Spleen (tissue), 11 donors: ENCODE measurements at regions not wholly inside any gene's neighbourhood (a gene's known extent, or its start where the extent isn't known, plus 50 kb on each side); places are given as distances from the start of the nearest gene placed in this dataset.
A peak's percentile ranks its signal among the peaks of the same experiment; 100 is the strongest.

ENCODE experiments used
- DNase-seq: peaks from one replicate; pipeline ENCODE4 v3.0.0-alpha.2; 2020
- H3K27ac ChIP-seq, 8 donors: fragments of 200-600 bp; sonication (generic) in 7 of 8; 1 replicate in 4 of 8; 2 replicates in 4 of 8; pipeline versions ENCODE4 v1.5.0 to v1.8.0; 2016 to 2021; ENCODE audit warnings: inconsistent platforms in 4 of 8, mild to moderate bottlenecking in 4 of 8, moderate library complexity in 1 of 8
- H3K27me3 ChIP-seq, 7 donors: fragments of 200-600 bp; sonication (generic) in 6 of 7; replicated peaks in 1 of 7; 1 replicate in 4 of 7; 2 replicates in 3 of 7; pipeline versions ENCODE4 v1.5.0 to v1.8.0; 2016 to 2021; ENCODE audit warnings: inconsistent platforms in 3 of 7, mild to moderate bottlenecking in 1 of 7
- H3K36me3 ChIP-seq, 6 donors: fragments of 200-600 bp; sonication (generic) in 5 of 6; 1 replicate in 4 of 6; 2 replicates in 2 of 6; pipeline versions ENCODE4 v1.5.0 to v1.8.0; 2016 to 2021; ENCODE audit warnings: inconsistent platforms in 2 of 6
- H3K4me1 ChIP-seq, 6 donors: fragments of 200-600 bp; sonication (generic) in 5 of 6; 1 replicate in 3 of 6; 2 replicates in 3 of 6; pipeline versions ENCODE4 v1.5.0 to v1.8.0; 2016 to 2021; ENCODE audit warnings: inconsistent platforms in 3 of 6
- H3K4me3 ChIP-seq, 8 donors: fragments of 200-600 bp; sonication (generic) in 7 of 8; 1 replicate in 4 of 8; 2 replicates in 4 of 8; pipeline versions ENCODE4 v1.5.0 to v1.8.0; 2016 to 2021; ENCODE audit warnings: inconsistent platforms in 4 of 8, mild to moderate bottlenecking in 4 of 8, moderate library complexity in 2 of 8
- H3K9me3 ChIP-seq, 8 donors: fragments of 200-600 bp; sonication (generic) in 7 of 8; 1 replicate in 4 of 8; 2 replicates in 4 of 8; pipeline versions ENCODE4 v1.5.0 to v1.8.0; 2016 to 2021; ENCODE audit warnings: inconsistent platforms in 4 of 8
- CTCF ChIP-seq, 11 experiments: fragments of 200-600 bp in 7 of 11; fragments of 450-650 bp in 4 of 11; sonication (generic) in 4 of 11; IDR thresholded peaks in 8 of 11; conservative IDR thresholded peaks in 3 of 11; 1 replicate in 7 of 11; 2 replicates in 4 of 11; pipeline versions ENCODE4 v1.4.0 to v1.8.0; 2016 to 2021; ENCODE audit warnings: antibody characterized with exemption in 11 of 11, inconsistent platforms in 4 of 11, mild to moderate bottlenecking in 1 of 11
- POLR2A ChIP-seq, 3 donors: fragments of 450-650 bp; IDR thresholded peaks; one replicate each; pipeline ENCODE4 v1.5.1; 2017; ENCODE audit warnings: antibody characterized with exemption in 3 of 3, mild to moderate bottlenecking in 1 of 3
- POLR2AphosphoS5 ChIP-seq, 3 donors: sonication (generic); formaldehyde crosslinking; IDR thresholded peaks; one replicate each; pipeline ENCODE4 v1.5.1; 2017; ENCODE audit warnings: antibody characterized with exemption in 3 of 3
- WGBS, 5 donors: extraction: QIAGEN DNeasy Blood & Tissue Kit in 3 of 5; methylation state at CpG; one replicate each; pipeline versions ENCODE4 v1.1.5 to v1.1.7; 2013 to 2018; 5-methylcytosine and 5-hydroxymethylcytosine counted together
- intact Hi-C: fragments of 100-400 bp; cut with DNase I; formaldehyde crosslinking; loops from one replicate; pipeline ENCODE4 v1.15.0; 2023; ENCODE audit warnings: low total_unique reads
- donor health status: healthy with polysubstance abuse.
- donor health status: DM: no; HTN: no; CAD: no; lungs with moderate emphysema.
- donor health status: DM: no; HTN: no; CAD: no.
- donor health status: Bipolar disorder and iron deficiency.
- donor health status: healthy.
- donor health status: DM: no; HTN: no; CAD: no.
- donor health status: DM: yes; HTN: yes; CAD: no.

GRCh38 chr15:97224191-97224641 is 736.3 kb upstream of the ARRDC4 start:
- H3K36me3 ChIP-seq, result no peaks in the 10 kb centered on the region
- peaks cover 0 to 16% (median 12%) of the 10 kb centered on the region in 8 donors for H3K9me3 ChIP-seq
- H3K27ac ChIP-seq, result no peak overlapping the region
- no peaks in the 10 kb centered on the region for H3K4me1 ChIP-seq
- no peak overlapping the region for H3K4me3 ChIP-seq
- intact Hi-C loops, result no loop called here
- no peaks in the 10 kb centered on the region for H3K27me3 ChIP-seq
- TF ChIP-seq CTCF (IDR thresholded peaks at IDR 0.05 in 8 of 11, conservative IDR thresholded peaks at IDR 0.05 in 3 of 11), result no peak
- DNase-seq, result peak; percentile 59
- WGBS, 5 donors, result 95 to 98% (median 96%) methylated on average over 28 to 44 of the region's 44 CpGs

GRCh38 chr15:97234851-97235610 is 725.5 kb upstream of the ARRDC4 start:
- peak overlapping the region in 6 of 8 donors; percentile 16 to 44 (median 32) for H3K27ac ChIP-seq
- peaks cover 0 to 5% (median 0%) of the 10 kb centered on the region in 8 donors for H3K9me3 ChIP-seq
- no peaks in the 10 kb centered on the region for H3K27me3 ChIP-seq
- DNase-seq, result no peak
- WGBS, 5 donors, result 32 to 36% (median 34%) methylated on average over 9 of the region's 9 CpGs
- H3K4me1 ChIP-seq, result peaks cover 0 to 10% (median 2%) of the 10 kb centered on the region in 6 donors
- intact Hi-C loops, result loop anchor here (10.0 kb wide), 1 partner anchor 880 kb away; no protein-coding TSS in a partner anchor
- H3K36me3 ChIP-seq, result no peaks in the 10 kb centered on the region
- peak; percentile 50 to 89 (median 74) for TF ChIP-seq CTCF (IDR thresholded peaks at IDR 0.05 in 8 of 11, conservative IDR thresholded peaks at IDR 0.05 in 3 of 11)
- TF ChIP-seq POLR2AphosphoS5 (IDR thresholded peaks at IDR 0.05), result no peak
- no peak for TF ChIP-seq POLR2A (IDR thresholded peaks at IDR 0.05)
- H3K4me3 ChIP-seq, result peak overlapping the region in 6 of 8 donors; percentile 0 to 58 (median 14)

- H3K4me1 ChIP-seq, result peaks cover 0 to 10% (median 2%) of the 10 kb centered on the region in 6 donors
- no peaks in the 10 kb centered on the region for H3K36me3 ChIP-seq
- peak in 3 of 11 experiments; percentile 5 to 38 (median 13) for TF ChIP-seq CTCF (IDR thresholded peaks at IDR 0.05 in 8 of 11, conservative IDR thresholded peaks at IDR 0.05 in 3 of 11)
- TF ChIP-seq POLR2AphosphoS5 (IDR thresholded peaks at IDR 0.05), result no peak
- no peak for TF ChIP-seq POLR2A (IDR thresholded peaks at IDR 0.05)
- peak overlapping the region in 7 of 8 donors; percentile 16 to 44 (median 37) for H3K27ac ChIP-seq
- intact Hi-C loops, result loop anchor here (10.0 kb wide), 1 partner anchor 881 kb away; no protein-coding TSS in a partner anchor
- WGBS, 5 donors, result 22 to 34% (median 33%) methylated on average over 7 of the region's 7 CpGs
- no peak for DNase-seq
- H3K9me3 ChIP-seq, result peaks cover 0 to 5% (median 0%) of the 10 kb centered on the region in 8 donors
- H3K4me3 ChIP-seq, result peak overlapping the region in 7 of 8 donors; percentile 0 to 58 (median 13)
- H3K27me3 ChIP-seq, result no peaks in the 10 kb centered on the region
Measured at GRCh38 chr15:97235611-97235985, 724.9 kb upstream of the ARRDC4 start.

GRCh38 chr15:97236140-97236539 is 724.4 kb upstream of the ARRDC4 start:
- no peaks in the 10 kb centered on the region for H3K27me3 ChIP-seq
- peak overlapping the region in 2 of 8 donors; percentile 22 to 26 for H3K27ac ChIP-seq
- no peaks in the 10 kb centered on the region for H3K36me3 ChIP-seq
- DNase-seq, result no peak
- TF ChIP-seq POLR2AphosphoS5 (IDR thresholded peaks at IDR 0.05) (no peak), CTCF (IDR thresholded peaks at IDR 0.05 in 8 of 11, conservative IDR thresholded peaks at IDR 0.05 in 3 of 11) (no peak), POLR2A (IDR thresholded peaks at IDR 0.05) (no peak)
- peaks cover 0 to 5% (median 0%) of the 10 kb centered on the region in 8 donors for H3K9me3 ChIP-seq
- H3K4me3 ChIP-seq, result peak overlapping the region in 5 of 8 donors; percentile 9 to 58 (median 14)
- H3K4me1 ChIP-seq, result peaks cover 0 to 10% (median 2%) of the 10 kb centered on the region in 6 donors
- intact Hi-C loops, result loop anchor here (10.0 kb wide), 1 partner anchor 881 kb away; no protein-coding TSS in a partner anchor
- 51 to 75% (median 67%) methylated on average over 5 of the region's 5 CpGs for WGBS, 5 donors
